GM21367 (cell line): ENCODE measurements at regions not wholly inside any gene's neighbourhood (a gene's known extent, or its start where the extent isn't known, plus 50 kb on each side); places are given as distances from the start of the nearest gene placed in this dataset.

ENCODE experiments used
- ATAC-seq: cut with Tn5 transposase; IDR thresholded peaks from one replicate; pipeline ENCODE4 v1.9.1; 2021; ENCODE audit not compliant: unreplicated experiment

GRCh38 chr16:51924744-51925143 is 622.2 kb downstream of the TOX3 start:
- no peak for ATAC-seq

- no peak for ATAC-seq
These were observed 624.5 kb downstream of the TOX3 start for GRCh38 chr16:51922476-51922875.

- no peak for ATAC-seq
These were observed 627.2 kb downstream of the TOX3 start for GRCh38 chr16:51919736-51920135.

GRCh38 chr16:51916814-51917213 is 630.1 kb downstream of the TOX3 start:
- ATAC-seq, result no peak

- no peak for ATAC-seq
These were observed 630.7 kb downstream of the TOX3 start for GRCh38 chr16:51916231-51916630.

- no peak for ATAC-seq
These were observed 639.3 kb downstream of the TOX3 start for GRCh38 chr16:51907680-51908079.

- ATAC-seq, result no peak
These were observed 646.6 kb downstream of the TOX3 start for GRCh38 chr16:51900221-51900780.

GRCh38 chr16:51898872-51899271 is 648.1 kb downstream of the TOX3 start:
- ATAC-seq, result no peak

GRCh38 chr16:51896013-51896412 is 650.9 kb downstream of the TOX3 start:
- no peak for ATAC-seq

GRCh38 chr16:51892293-51893007 is 654.5 kb downstream of the TOX3 start:
- no peak for ATAC-seq

GRCh38 chr16:51888534-51888933 is 658.4 kb downstream of the TOX3 start:
- ATAC-seq, result no peak

- ATAC-seq, result no peak
These were observed 658.9 kb downstream of the TOX3 start for GRCh38 chr16:51888016-51888415.

GRCh38 chr16:51886456-51886855 is 660.5 kb downstream of the TOX3 start:
- no peak for ATAC-seq

GRCh38 chr16:51884773-51885172 is 662.2 kb downstream of the TOX3 start:
- no peak for ATAC-seq

- no peak for ATAC-seq
These were observed 665.2 kb downstream of the TOX3 start for GRCh38 chr16:51881731-51882130.

GRCh38 chr16:51880776-51881175 is 666.2 kb downstream of the TOX3 start:
- no peak for ATAC-seq

- ATAC-seq, result no peak
These were observed 669.3 kb downstream of the TOX3 start for GRCh38 chr16:51877686-51878085.

- ATAC-seq, result no peak
These were observed 670.0 kb downstream of the TOX3 start for GRCh38 chr16:51876934-51877333.

- ATAC-seq, result no peak
These were observed 670.4 kb downstream of the TOX3 start for GRCh38 chr16:51876601-51876875.

- no peak for ATAC-seq
These were observed 670.9 kb downstream of the TOX3 start for GRCh38 chr16:51875834-51876600.

- ATAC-seq, result no peak
These were observed 674.4 kb downstream of the TOX3 start for GRCh38 chr16:51872524-51872923.

- no peak for ATAC-seq
These were observed 676.6 kb downstream of the TOX3 start for GRCh38 chr16:51870296-51870854.
